Tibial nerve (tissue), 4 donors: ENCODE measurements at regions not wholly inside any gene's neighbourhood (a gene's known extent, or its start where the extent isn't known, plus 50 kb on each side); places are given as distances from the start of the nearest gene placed in this dataset.
"Not testable (repeated sequence)": the region's sequence is repeated elsewhere in the genome, so short reads cannot be mapped to it uniquely, and the experiment has no call there.

ENCODE experiments used
- DNase-seq, 2 donors: peaks; one replicate each; pipeline ENCODE4 v3.0.0-alpha.2; 2019; ENCODE audit warnings: low spot score in 2 of 2
- H3K27ac ChIP-seq, 4 donors: fragments of 200-600 bp; sonication (generic) in 3 of 4; one replicate each; pipeline ENCODE4 v1.5.1; 2017 to 2019; ENCODE audit warnings: mild to moderate bottlenecking in 1 of 4
- H3K27me3 ChIP-seq, 2 donors: fragments of 200-600 bp; sonication (generic) in 1 of 2; one replicate each; pipeline versions ENCODE4 v1.5.1 to v1.6.0; 2017 to 2019
- H3K36me3 ChIP-seq, 3 donors: fragments of 200-600 bp; sonication (generic); one replicate each; pipeline ENCODE4 v1.5.1; 2018 to 2019
- H3K4me1 ChIP-seq, 4 donors: fragments of 200-600 bp; sonication (generic) in 3 of 4; one replicate each; pipeline ENCODE4 v1.5.1; 2017 to 2019
- H3K4me3 ChIP-seq, 4 donors: fragments of 200-600 bp; sonication (generic) in 3 of 4; one replicate each; pipeline ENCODE4 v1.5.1; 2017 to 2019; ENCODE audit warnings: mild to moderate bottlenecking in 1 of 4, moderate library complexity in 1 of 4
- H3K9me3 ChIP-seq, 4 donors: fragments of 200-600 bp; sonication (generic) in 3 of 4; one replicate each; pipeline ENCODE4 v1.5.1; 2017 to 2019
- CTCF ChIP-seq, 5 experiments: fragments of 200-600 bp in 3 of 5; fragments of 450-650 bp in 2 of 5; sonication (generic) in 3 of 5; IDR thresholded peaks; one replicate each; pipeline ENCODE4 v1.5.1; 2016 to 2019; ENCODE audit warnings: antibody characterized with exemption in 5 of 5, mild to moderate bottlenecking in 3 of 5, moderate library complexity in 2 of 5
- EP300 ChIP-seq, 2 donors: sonication (generic); formaldehyde crosslinking; IDR thresholded peaks; one replicate each; pipeline ENCODE4 v1.6.1; 2017; ENCODE audit warnings: antibody characterized with exemption in 2 of 2, mild to moderate bottlenecking in 1 of 2
- POLR2A ChIP-seq, 2 donors: fragments of 450-650 bp; IDR thresholded peaks; one replicate each; pipeline ENCODE4 v1.6.1; 2017; ENCODE audit warnings: antibody characterized with exemption in 2 of 2, mild to moderate bottlenecking in 2 of 2, moderate library complexity in 2 of 2
- WGBS, 2 donors: methylation state at CpG; one replicate each; pipeline ENCODE4 v1.1.5; 2018; 5-methylcytosine and 5-hydroxymethylcytosine counted together

GRCh38 chr4:91653067-91653466 is 650.7 kb upstream of the GRID2 start:
- DNase-seq: no peak
- Histone ChIP-seq H3K36me3 (no peaks in the 10 kb centered on the region), H3K4me1 (no peaks in the 10 kb centered on the region), H3K9me3 (no peaks in the 10 kb centered on the region), H3K27ac (no peak overlapping the region), H3K4me3 (no peak overlapping the region), H3K27me3 (no peaks in the 10 kb centered on the region)
- no peak for TF ChIP-seq EP300 (IDR thresholded peaks at IDR 0.05)
- TF ChIP-seq POLR2A (IDR thresholded peaks at IDR 0.05): no peak
- no peak for TF ChIP-seq CTCF (IDR thresholded peaks at IDR 0.05)
- 69 to 79% methylated on average over 1 of the region's 1 CpG for WGBS, 2 donors

- TF ChIP-seq CTCF (IDR thresholded peaks at IDR 0.05): no peak
- Histone ChIP-seq H3K27me3 (no peaks in the 10 kb centered on the region), H3K36me3 (no peaks in the 10 kb centered on the region), H3K4me3 (no peak overlapping the region), H3K27ac (no peak overlapping the region), H3K9me3 (peaks cover 0 to 10% (median 0%) of the 10 kb centered on the region in 4 donors), H3K4me1 (no peaks in the 10 kb centered on the region)
- DNase-seq: no peak
Observed at GRCh38 chr4:91681091-91681490, 622.7 kb upstream of the GRID2 start.

GRCh38 chr4:91681544-91681943 is 622.2 kb upstream of the GRID2 start:
- WGBS, 2 donors: 66 to 69% methylated on average over 1 of the region's 1 CpG
- TF ChIP-seq POLR2A (IDR thresholded peaks at IDR 0.05): no peak
- TF ChIP-seq CTCF (IDR thresholded peaks at IDR 0.05): no peak
- no peak for TF ChIP-seq EP300 (IDR thresholded peaks at IDR 0.05)
- H3K27me3 ChIP-seq: no peaks in the 10 kb centered on the region
- no peak overlapping the region for H3K4me3 ChIP-seq
- no peaks in the 10 kb centered on the region for H3K4me1 ChIP-seq
- peaks cover 0 to 10% (median 0%) of the 10 kb centered on the region in 4 donors for H3K9me3 ChIP-seq
- no peak for DNase-seq
- H3K36me3 ChIP-seq: no peaks in the 10 kb centered on the region
- H3K27ac ChIP-seq: no peak overlapping the region

- WGBS, 2 donors: 66 to 83% methylated on average over 1 of the region's 1 CpG
- Histone ChIP-seq H3K27ac (no peak overlapping the region), H3K27me3 (no peaks in the 10 kb centered on the region), H3K4me3 (no peak overlapping the region), H3K4me1 (no peaks in the 10 kb centered on the region), H3K9me3 (no peaks in the 10 kb centered on the region), H3K36me3 (no peaks in the 10 kb centered on the region)
- TF ChIP-seq CTCF (IDR thresholded peaks at IDR 0.05) (no peak), POLR2A (IDR thresholded peaks at IDR 0.05) (no peak), EP300 (IDR thresholded peaks at IDR 0.05) (no peak)
- no peak for DNase-seq
Observed at GRCh38 chr4:91684955-91685354, 618.8 kb upstream of the GRID2 start.

GRCh38 chr4:91688413-91688812 is 615.4 kb upstream of the GRID2 start:
- no peak overlapping the region for H3K4me3 ChIP-seq
- H3K27ac ChIP-seq: no peak overlapping the region
- no peak for DNase-seq
- H3K27me3 ChIP-seq: no peaks in the 10 kb centered on the region
- H3K4me1 ChIP-seq: no peaks in the 10 kb centered on the region
- no peaks in the 10 kb centered on the region for H3K9me3 ChIP-seq
- H3K36me3 ChIP-seq: no peaks in the 10 kb centered on the region
- no peak for TF ChIP-seq POLR2A (IDR thresholded peaks at IDR 0.05)
- TF ChIP-seq EP300 (IDR thresholded peaks at IDR 0.05): no peak
- TF ChIP-seq CTCF (IDR thresholded peaks at IDR 0.05): no peak

GRCh38 chr4:91699691-91700090 is 604.1 kb upstream of the GRID2 start:
- not testable (repeated sequence) for H3K9me3 ChIP-seq, H3K27ac ChIP-seq
- WGBS, 2 donors: 48 to 60% methylated on average over 4 of the region's 4 CpGs

More at GRCh38 chr4:91699691-91700090, 604.1 kb upstream of the GRID2 start:
- DNase-seq, H3K4me3 ChIP-seq, H3K27me3 ChIP-seq, H3K4me1 ChIP-seq, H3K36me3 ChIP-seq: not testable (repeated sequence)
